IMR-90 (cell line): ENCODE measurements at regions not wholly inside any gene's neighbourhood (a gene's known extent, or its start where the extent isn't known, plus 50 kb on each side); places are given as distances from the start of the nearest gene placed in this dataset.

ENCODE experiments used
- ATAC-seq: fragments of 200-7000 bp; cut with Tn5 transposase; 2 replicates; pipeline ENCODE4 v1.9.1; 2020; ENCODE audit warnings: low read depth, mild to moderate bottlenecking, moderate library complexity
- BruUV-seq: library from RNA; stranded (reverse); fragments of 400-500 nt; replicated peaks from 2 replicates; lab custom pipeline; 2021; lab: Mats Ljungman, UMichigan
- CTCF ChIA-PET: fragments of 300-600 bp; formaldehyde crosslinking; extraction: SDS; loops from one replicate; lab custom pipeline; 2021; ENCODE audit warnings: antibody characterized with exemption; lab: Yijun Ruan, JAX
- POLR2A ChIA-PET: fragments of 300-600 bp; sonication (Branson Sonifier 250); formaldehyde crosslinking; loops from one replicate; lab custom pipeline; 2022; ENCODE audit warnings: antibody characterized with exemption; ENCODE audit not compliant: unreplicated experiment; lab: Charles Lee
- DNase-seq: peaks from one replicate; pipeline ENCODE4 v3.0.0; 2013
- H2AFZ ChIP-seq: replicated peaks from 2 replicates; pipeline ENCODE3; 2013; ENCODE audit warnings: low read length, mild to moderate bottlenecking; ENCODE audit not compliant: poor library complexity
- H2AK5ac ChIP-seq: 2 replicates; pipeline ENCODE4 v1.6.1; 2013; ENCODE audit warnings: low read depth, low read length, inconsistent platforms
- H2AK9ac ChIP-seq: replicated peaks from 2 replicates; pipeline ENCODE3; 2013; ENCODE audit warnings: mild to moderate bottlenecking, low read depth, low read length, moderate library complexity; ENCODE audit not compliant: poor library complexity
- H2BK120ac ChIP-seq: 2 replicates; pipeline ENCODE4 v1.6.1; 2013; ENCODE audit warnings: low read depth, low read length, inconsistent platforms
- H2BK15ac ChIP-seq: 3 replicates; pipeline ENCODE4 v1.6.1; 2013; ENCODE audit warnings: low read depth, low read length, inconsistent platforms
- H2BK20ac ChIP-seq: 2 replicates; pipeline ENCODE4 v1.6.1; 2013; ENCODE audit warnings: low read depth, mild to moderate bottlenecking, inconsistent platforms, low read length, moderate library complexity
- H2BK5ac ChIP-seq: 2 replicates; pipeline ENCODE4 v1.6.1; 2013; ENCODE audit warnings: mild to moderate bottlenecking, low read depth, low read length, inconsistent platforms; ENCODE audit not compliant: poor library complexity, severe bottlenecking
- H3K14ac ChIP-seq: replicated peaks from 2 replicates; pipeline ENCODE4 v1.6.1; 2013; ENCODE audit warnings: low read depth, low read length, inconsistent platforms
- H3K18ac ChIP-seq: 2 replicates; pipeline ENCODE4 v1.6.1; 2013; ENCODE audit warnings: low read depth, low read length, control low read depth
- H3K23ac ChIP-seq: 2 replicates; pipeline ENCODE4 v1.6.1; 2013; ENCODE audit warnings: low read depth, low read length, inconsistent platforms
- H3K27ac ChIP-seq: 2 replicates; pipeline ENCODE4 v1.5.1; 2013; ENCODE audit warnings: mild to moderate bottlenecking, control low read depth, low read length; ENCODE audit not compliant: insufficient read depth
- H3K27me3 ChIP-seq: 2 replicates; pipeline ENCODE4 v1.6.1; 2013; ENCODE audit warnings: low read length; ENCODE audit not compliant: control insufficient read depth, insufficient read depth
- H3K36me3 ChIP-seq: 2 replicates; pipeline ENCODE4 v1.6.1; 2013; ENCODE audit warnings: low read length, mixed read lengths; ENCODE audit not compliant: control insufficient read depth, insufficient read depth
- H3K4ac ChIP-seq: 2 replicates; pipeline ENCODE4 v1.6.1; 2013; ENCODE audit warnings: low read depth, low read length, inconsistent platforms
- H3K4me1 ChIP-seq: 2 replicates; pipeline ENCODE4 v1.6.1; 2013; ENCODE audit warnings: low read length, mixed read lengths; ENCODE audit not compliant: control insufficient read depth, insufficient read depth
- H3K4me2 ChIP-seq: 2 replicates; pipeline ENCODE4 v1.6.1; 2013; ENCODE audit warnings: low read depth, mild to moderate bottlenecking, control low read depth, low read length, moderate library complexity
- H3K4me3 ChIP-seq: 2 replicates; pipeline ENCODE4 v1.5.1; 2013; ENCODE audit warnings: low read depth, mild to moderate bottlenecking, control low read depth, low read length, moderate library complexity; ENCODE audit not compliant: insufficient read depth
- H3K56ac ChIP-seq: 2 replicates; pipeline ENCODE4 v1.6.1; 2013; ENCODE audit warnings: low read length, inconsistent platforms; ENCODE audit not compliant: insufficient read depth; ENCODE audit errors: extremely low read depth
- H3K79me1 ChIP-seq, 2 experiments: 2 replicates each; pipeline ENCODE4 v1.6.1; 2013; ENCODE audit warnings: low read length in 2 of 2, inconsistent platforms in 1 of 2, low read depth in 1 of 2
- H3K9ac ChIP-seq: 2 replicates; pipeline ENCODE4 v1.6.1; 2013; ENCODE audit warnings: low read depth, low read length, control low read depth
- H3K9me1 ChIP-seq: 2 replicates; pipeline ENCODE4 v1.6.1; 2013; ENCODE audit warnings: low read length, inconsistent platforms; ENCODE audit not compliant: insufficient read depth
- H3K9me3 ChIP-seq: 2 replicates; pipeline ENCODE4 v1.6.1; 2013; ENCODE audit warnings: low read length; ENCODE audit not compliant: control insufficient read depth, insufficient read depth
- H4K20me1 ChIP-seq: 2 replicates; pipeline ENCODE4 v1.6.1; 2013; ENCODE audit warnings: low read length, inconsistent platforms; ENCODE audit not compliant: insufficient read depth
- H4K5ac ChIP-seq: 2 replicates; pipeline ENCODE4 v1.6.1; 2013; ENCODE audit warnings: mild to moderate bottlenecking, low read depth, low read length, control low read depth
- H4K8ac ChIP-seq, 2 experiments: 2 replicates each; pipeline ENCODE4 v1.6.1; 2013; ENCODE audit warnings: low read depth in 2 of 2, low read length in 2 of 2, control low read depth in 1 of 2, inconsistent platforms in 1 of 2
- H4K91ac ChIP-seq: 2 replicates; pipeline ENCODE4 v1.6.1; 2013; ENCODE audit warnings: low read depth, low read length, inconsistent platforms; ENCODE audit not compliant: insufficient read depth
- BHLHE40 ChIP-seq: fragments of 150-350 bp; IDR thresholded peaks from 2 replicates; pipeline ENCODE4 v1.6.1; 2016; ENCODE audit warnings: mild to moderate bottlenecking, low read depth, low read length
- CHD1 ChIP-seq: IDR thresholded peaks from 2 replicates; pipeline ENCODE4 v1.6.1; 2012; ENCODE audit warnings: low read depth, low read length, improper control_type of control experiment
- CTCF ChIP-seq: conservative IDR thresholded peaks from 2 replicates; pipeline ENCODE4 v1.5.1; 2012; ENCODE audit warnings: mild to moderate bottlenecking, low read depth, low read length, improper control_type of control experiment
- FOS ChIP-seq: fragments of 150-350 bp; IDR thresholded peaks from 2 replicates; pipeline ENCODE4 v1.6.1; 2016; ENCODE audit warnings: low read depth, low read length
- MAFK ChIP-seq: IDR thresholded peaks from 2 replicates; pipeline ENCODE4 v1.6.1; 2012; ENCODE audit warnings: low read depth, low read length, improper control_type of control experiment
- MAZ ChIP-seq: IDR thresholded peaks from 2 replicates; pipeline ENCODE4 v1.6.1; 2012; ENCODE audit warnings: low read depth, mild to moderate bottlenecking, low read length, improper control_type of control experiment, moderate library complexity, borderline replicate concordance
- MXI1 ChIP-seq: IDR thresholded peaks from 2 replicates; pipeline ENCODE4 v1.6.1; 2012; ENCODE audit warnings: low read depth, mild to moderate bottlenecking, low read length, moderate library complexity, borderline replicate concordance
- NFE2L2 ChIP-seq: fragments of 150-350 bp; IDR thresholded peaks from 2 replicates; pipeline ENCODE4 v1.6.1; 2016; ENCODE audit warnings: low read depth, mild to moderate bottlenecking, low read length
- POLR2A ChIP-seq: IDR thresholded peaks from 2 replicates; pipeline ENCODE4 v1.6.1; 2012; ENCODE audit warnings: mild to moderate bottlenecking, low read depth, low read length
- RAD21 ChIP-seq: IDR thresholded peaks from 2 replicates; pipeline ENCODE4 v1.6.1; 2012; ENCODE audit warnings: low read length, improper control_type of control experiment
- RCOR1 ChIP-seq: IDR thresholded peaks from 2 replicates; pipeline ENCODE4 v1.6.1; 2012; ENCODE audit warnings: mild to moderate bottlenecking, low read length, improper control_type of control experiment; ENCODE audit not compliant: insufficient replicate concordance
- RFX5 ChIP-seq: IDR thresholded peaks from 2 replicates; pipeline ENCODE4 v1.8.0; 2012; ENCODE audit warnings: low read depth, mild to moderate bottlenecking, low read length, moderate library complexity
- SMC3 ChIP-seq: fragments of 150-350 bp; IDR thresholded peaks from 2 replicates; pipeline ENCODE4 v1.6.1; 2016; ENCODE audit warnings: low read depth, mild to moderate bottlenecking, antibody characterized with exemption, low read length, moderate library complexity
- USF2 ChIP-seq: fragments of 150-350 bp; IDR thresholded peaks from 2 replicates; pipeline ENCODE4 v1.6.1; 2017; ENCODE audit warnings: mild to moderate bottlenecking, antibody characterized with exemption, low read length, low read depth
- WGBS, 2 experiments: methylation state at CpG; one replicate each; pipeline versions ENCODE4 v1.1.5 to v1.1.7; 2013; ENCODE audit warnings: missing lambda C conversion rate in 2 of 2; ENCODE audit not compliant: insufficient read length in 1 of 2; ENCODE audit errors: extremely low coverage in 2 of 2; 5-methylcytosine and 5-hydroxymethylcytosine counted together
- dilution Hi-C: fragments of 300-500 bp; cut with HindIII; formaldehyde crosslinking; loops from one replicate; pipeline ENCODE4 v1.14.3; 2018; ENCODE audit warnings: low sequenced_read_pairs; ENCODE audit not compliant: unreplicated experiment
- in situ Hi-C: fragments of 300-500 bp; cut with MboI; formaldehyde crosslinking; loops from 3 replicates; pipeline ENCODE4 v1.14.3; 2019; ENCODE audit warnings: low sequenced_read_pairs, inconsistent platforms, mixed read lengths
- intact Hi-C: fragments of 100-400 bp; cut with micrococcal nuclease; formaldehyde crosslinking; loops from 2 replicates; pipeline ENCODE4 v1.10.0; 2022

- no peak for TF ChIP-seq MXI1
- no peak for TF ChIP-seq POLR2A
These were observed 76.9 kb upstream of the NFIL3 start (continued) for GRCh38 chr9:91500509-91501014.

GRCh38 chr9:91496351-91496750 lies 72.7 kb upstream of the NFIL3 start:
- peak overlapping the region; percentile 43; the same call in 1 of the 2 replicates for H3K14ac ChIP-seq
- H2BK5ac ChIP-seq = peak overlapping the region; percentile 96
- DNase-seq = no peak
- peak overlapping the region; percentile 84 for H4K91ac ChIP-seq
- BruUV-seq = no TSS peak
- H3K9me3 ChIP-seq = no peaks in the 10 kb centered on the region
- peak overlapping the region; percentile 73 for H2AFZ ChIP-seq
- POLR2A ChIA-PET = no interaction called here
- dilution Hi-C loops = no loop called here
- no peak overlapping the region for H3K4me3 ChIP-seq
- H2BK15ac ChIP-seq = peak overlapping the region; percentile 98; the same call in 2 of the 3 replicates
- intact Hi-C loops = loop anchor here (5.0 kb wide), 1 partner anchor 579 kb away; no protein-coding TSS in a partner anchor
- H3K4me1 ChIP-seq = peaks cover 16% of the 10 kb centered on the region
- peak overlapping the region; percentile 79 for H2AK5ac ChIP-seq
- H4K5ac ChIP-seq = peak overlapping the region; percentile 62
- peaks cover 9% of the 10 kb centered on the region for H3K9me1 ChIP-seq
- H3K9ac ChIP-seq = peak overlapping the region; percentile 2; the same call in 1 of the 2 replicates
- in situ Hi-C loops = loop anchor here (5.0 kb wide), 1 partner anchor 69 kb away; no protein-coding TSS in a partner anchor
- H3K27ac ChIP-seq = peak overlapping the region; percentile 35; the same call in 1 of the 2 replicates
- peak overlapping the region; percentile 85 for H2BK120ac ChIP-seq
- H3K18ac ChIP-seq = peak overlapping the region; percentile 79
- H3K4ac ChIP-seq = peak overlapping the region; percentile 82
- ATAC-seq = no peak
- H3K27me3 ChIP-seq = no peaks in the 10 kb centered on the region
- peak overlapping the region; percentile 87 for H2BK20ac ChIP-seq
- H3K79me1 ChIP-seq = 0 out of 4 replicates have a peak, but pooled peaks cover 0 to 4% of the 10 kb centered on the region in 2 experiments
- peak overlapping the region; percentile 69 for H2AK9ac ChIP-seq
- H3K56ac ChIP-seq = peak overlapping the region; percentile 68
- CTCF ChIA-PET = no interaction called here
- 82% methylated on average over 5 of the region's 7 CpGs; no CpG with 5 or more reads in 1 of the 2 experiments for WGBS, 2 experiments
- peak overlapping the region; percentile 67; the same call in 1 of the 2 replicates for H3K23ac ChIP-seq
- no peaks in the 10 kb centered on the region for H3K36me3 ChIP-seq
- no peaks in the 10 kb centered on the region for H4K20me1 ChIP-seq
- H3K4me2 ChIP-seq = peak overlapping the region; percentile 27; the same call in 1 of the 2 replicates
- peak overlapping the region in 1 of 2 experiments; percentile 65; a peak in 2 of 4 replicates for H4K8ac ChIP-seq
- TF ChIP-seq RCOR1 (no peak), CHD1 (no peak), MAZ (no peak), CTCF (no peak), NFE2L2 (no peak), RAD21 (no peak), MAFK (no peak), FOS (no peak), SMC3 (no peak), BHLHE40 (no peak), MXI1 (no peak), POLR2A (no peak), RFX5 (no peak), USF2 (no peak)
